ENCODE measurements at regions not wholly inside any gene's neighbourhood (a gene's known extent, or its start where the extent isn't known, plus 50 kb on each side); places are given as distances from the start of the nearest gene placed in this dataset.

GRCh38 chr18:8480506-8481328, 128.5 kb upstream of the RAB12 start:
- no peaks in the 10 kb centered on the region for H3K9me3 Mint-ChIP-seq
- H3K36me3 Mint-ChIP-seq (ENCODE audit: low read depth) = no peaks in the 10 kb centered on the region
- H3K27ac Mint-ChIP-seq = no peak overlapping the region
- H3K4me3 Mint-ChIP-seq = no peak overlapping the region
- H3K4me1 Mint-ChIP-seq (ENCODE audit: low read depth) = no peaks in the 10 kb centered on the region
- H3K27me3 Mint-ChIP-seq (ENCODE audit: low read depth) = peaks cover 5% of the 10 kb centered on the region

- Mint-ChIP-seq H3K4me3 (no peak overlapping the region), H3K36me3 (ENCODE audit: low read depth) (no peaks in the 10 kb centered on the region), H3K9me3 (no peaks in the 10 kb centered on the region), H3K27me3 (ENCODE audit: low read depth) (peaks cover 5% of the 10 kb centered on the region), H3K27ac (no peak overlapping the region), H3K4me1 (ENCODE audit: low read depth) (no peaks in the 10 kb centered on the region)
Measured at GRCh38 chr18:8484951-8485350, 124.3 kb upstream of the RAB12 start.

- Mint-ChIP-seq H3K4me1 (ENCODE audit: low read depth) (no peaks in the 10 kb centered on the region), H3K4me3 (no peak overlapping the region), H3K36me3 (ENCODE audit: low read depth) (no peaks in the 10 kb centered on the region), H3K9me3 (no peaks in the 10 kb centered on the region), H3K27ac (no peak overlapping the region), H3K27me3 (ENCODE audit: low read depth) (peaks cover 6% of the 10 kb centered on the region)
Measured at GRCh38 chr18:8489761-8490160, 119.5 kb upstream of the RAB12 start.

- Mint-ChIP-seq H3K9me3 (no peaks in the 10 kb centered on the region), H3K27me3 (ENCODE audit: low read depth) (peaks cover 6% of the 10 kb centered on the region), H3K4me1 (ENCODE audit: low read depth) (no peaks in the 10 kb centered on the region), H3K27ac (no peak overlapping the region), H3K36me3 (ENCODE audit: low read depth) (no peaks in the 10 kb centered on the region), H3K4me3 (no peak overlapping the region)
Measured at GRCh38 chr18:8491516-8491915, 117.7 kb upstream of the RAB12 start.

- Mint-ChIP-seq H3K27ac (no peak overlapping the region), H3K36me3 (ENCODE audit: low read depth) (no peaks in the 10 kb centered on the region), H3K4me1 (ENCODE audit: low read depth) (no peaks in the 10 kb centered on the region), H3K9me3 (no peaks in the 10 kb centered on the region), H3K4me3 (no peak overlapping the region), H3K27me3 (ENCODE audit: low read depth) (peaks cover 6% of the 10 kb centered on the region)
Measured at GRCh38 chr18:8493141-8493540, 116.1 kb upstream of the RAB12 start.

GRCh38 chr18:8496186-8496585, 113.1 kb upstream of the RAB12 start:
- H3K36me3 Mint-ChIP-seq (ENCODE audit: low read depth) = no peaks in the 10 kb centered on the region
- no peak overlapping the region for H3K4me3 Mint-ChIP-seq
- no peak overlapping the region for H3K27ac Mint-ChIP-seq
- peaks cover 6% of the 10 kb centered on the region for H3K27me3 Mint-ChIP-seq (ENCODE audit: low read depth)
- no peaks in the 10 kb centered on the region for H3K9me3 Mint-ChIP-seq
- no peaks in the 10 kb centered on the region for H3K4me1 Mint-ChIP-seq (ENCODE audit: low read depth)

- H3K27ac Mint-ChIP-seq = no peak overlapping the region
- H3K4me3 Mint-ChIP-seq = no peak overlapping the region
- no peaks in the 10 kb centered on the region for H3K27me3 Mint-ChIP-seq (ENCODE audit: low read depth)
- H3K4me1 Mint-ChIP-seq (ENCODE audit: low read depth) = no peaks in the 10 kb centered on the region
- H3K9me3 Mint-ChIP-seq = no peaks in the 10 kb centered on the region
- H3K36me3 Mint-ChIP-seq (ENCODE audit: low read depth) = no peaks in the 10 kb centered on the region
Measured at GRCh38 chr18:8498905-8499304, 110.3 kb upstream of the RAB12 start.

- Mint-ChIP-seq H3K4me1 (ENCODE audit: low read depth) (no peaks in the 10 kb centered on the region), H3K4me3 (no peak overlapping the region), H3K27me3 (ENCODE audit: low read depth) (no peaks in the 10 kb centered on the region), H3K27ac (no peak overlapping the region), H3K36me3 (ENCODE audit: low read depth) (no peaks in the 10 kb centered on the region), H3K9me3 (no peaks in the 10 kb centered on the region)
Measured at GRCh38 chr18:8499810-8500675, 109.2 kb upstream of the RAB12 start.

GRCh38 chr18:8501044-8501443, 108.2 kb upstream of the RAB12 start:
- Mint-ChIP-seq H3K36me3 (ENCODE audit: low read depth) (no peaks in the 10 kb centered on the region), H3K27me3 (ENCODE audit: low read depth) (no peaks in the 10 kb centered on the region), H3K9me3 (no peaks in the 10 kb centered on the region), H3K4me1 (ENCODE audit: low read depth) (no peaks in the 10 kb centered on the region), H3K4me3 (no peak overlapping the region), H3K27ac (no peak overlapping the region)

- Mint-ChIP-seq H3K9me3 (no peaks in the 10 kb centered on the region), H3K4me1 (ENCODE audit: low read depth) (no peaks in the 10 kb centered on the region), H3K4me3 (no peak overlapping the region), H3K36me3 (ENCODE audit: low read depth) (no peaks in the 10 kb centered on the region), H3K27ac (no peak overlapping the region), H3K27me3 (ENCODE audit: low read depth) (no peaks in the 10 kb centered on the region)
Measured at GRCh38 chr18:8503248-8503647, 106.0 kb upstream of the RAB12 start.

- Mint-ChIP-seq H3K4me3 (no peak overlapping the region), H3K9me3 (no peaks in the 10 kb centered on the region), H3K27ac (no peak overlapping the region), H3K27me3 (ENCODE audit: low read depth) (no peaks in the 10 kb centered on the region), H3K36me3 (ENCODE audit: low read depth) (no peaks in the 10 kb centered on the region), H3K4me1 (ENCODE audit: low read depth) (no peaks in the 10 kb centered on the region)
Measured at GRCh38 chr18:8504424-8504823, 104.8 kb upstream of the RAB12 start.

- H3K9me3 Mint-ChIP-seq = no peaks in the 10 kb centered on the region
- H3K27ac Mint-ChIP-seq = no peak overlapping the region
- H3K4me1 Mint-ChIP-seq (ENCODE audit: low read depth) = no peaks in the 10 kb centered on the region
- no peaks in the 10 kb centered on the region for H3K36me3 Mint-ChIP-seq (ENCODE audit: low read depth)
- H3K27me3 Mint-ChIP-seq (ENCODE audit: low read depth) = no peaks in the 10 kb centered on the region
- no peak overlapping the region for H3K4me3 Mint-ChIP-seq
Measured at GRCh38 chr18:8504880-8505435, 104.3 kb upstream of the RAB12 start.

- no peak overlapping the region for H3K4me3 Mint-ChIP-seq
- H3K36me3 Mint-ChIP-seq (ENCODE audit: low read depth) = no peaks in the 10 kb centered on the region
- no peaks in the 10 kb centered on the region for H3K27me3 Mint-ChIP-seq (ENCODE audit: low read depth)
- H3K27ac Mint-ChIP-seq = no peak overlapping the region
- H3K4me1 Mint-ChIP-seq (ENCODE audit: low read depth) = peaks cover 1% of the 10 kb centered on the region
- H3K9me3 Mint-ChIP-seq = no peaks in the 10 kb centered on the region
Measured at GRCh38 chr18:8506251-8507049, 102.8 kb upstream of the RAB12 start.

- Mint-ChIP-seq H3K27me3 (ENCODE audit: low read depth) (no peaks in the 10 kb centered on the region), H3K27ac (no peak overlapping the region), H3K4me3 (no peak overlapping the region), H3K36me3 (ENCODE audit: low read depth) (no peaks in the 10 kb centered on the region), H3K4me1 (ENCODE audit: low read depth) (peaks cover 1% of the 10 kb centered on the region), H3K9me3 (no peaks in the 10 kb centered on the region)
Measured at GRCh38 chr18:8507361-8507760, 101.9 kb upstream of the RAB12 start.

Data from T-helper 1 cell treated with Interleukin-12 subunit alpha and Interleukin-12 subunit beta and Interleukin-4 antibody, amounts not matched to agents 30 μg/mL and 1 μg/mL, for 36 hours (primary cell).